SK-N-SH treated with all-trans-retinoic acid at 6 μM for 48 hours (cell line): ENCODE measurements at regions not wholly inside any gene's neighbourhood (a gene's known extent, or its start where the extent isn't known, plus 50 kb on each side); places are given as distances from the start of the nearest gene placed in this dataset.

Experiments
- ATAC-seq: fragments of 200-7000 bp; cut with Tn5 transposase; 3 replicates; pipeline ENCODE4 v1.9.1; 2020; ENCODE audit warnings: mild to moderate bottlenecking, moderate library complexity
- ARNTL ChIP-seq: fragments of 450-650 bp; formaldehyde crosslinking; IDR thresholded peaks from 2 replicates; pipeline ENCODE4 v1.5.0; 2020; ENCODE audit warnings: low read depth, mild to moderate bottlenecking, moderate library complexity, borderline replicate concordance
- BACH2 ChIP-seq: fragments of 250-450 bp; sonication (Bioruptor Pico); IDR thresholded peaks from 2 replicates; pipeline ENCODE4 v1.9.0; 2021; ENCODE audit warnings: mild to moderate bottlenecking, borderline replicate concordance
- CSDC2 ChIP-seq: fragments of 250-450 bp; sonication (Bioruptor Pico); IDR thresholded peaks from 2 replicates; pipeline ENCODE4 v1.5.0; 2020; ENCODE audit warnings: mild to moderate bottlenecking, moderate library complexity
- ESRRG ChIP-seq: fragments of 250-450 bp; sonication (Bioruptor Pico); IDR thresholded peaks from 2 replicates; pipeline ENCODE4 v1.6.1; 2021; ENCODE audit warnings: mild to moderate bottlenecking
- GLIS3 ChIP-seq: fragments of 250-450 bp; sonication (Bioruptor Pico); IDR thresholded peaks from 2 replicates; pipeline ENCODE4 v1.5.0; 2020; ENCODE audit warnings: mild to moderate bottlenecking, moderate library complexity
- ISL1 ChIP-seq: fragments of 250-450 bp; sonication (Bioruptor Pico); IDR thresholded peaks from 2 replicates; pipeline ENCODE4 v2.1.2; 2022; ENCODE audit warnings: mild to moderate bottlenecking, moderate library complexity
- OSR1 ChIP-seq: fragments of 250-450 bp; sonication (Bioruptor Pico); IDR thresholded peaks from 2 replicates; pipeline ENCODE4 v1.8.0; 2022; ENCODE audit warnings: moderate library complexity, mild to moderate bottlenecking, inconsistent platforms
- POU6F1 ChIP-seq: fragments of 250-450 bp; sonication (Bioruptor Pico); IDR thresholded peaks from 2 replicates; pipeline ENCODE4 v1.8.0; 2021; ENCODE audit warnings: low read depth, mild to moderate bottlenecking, moderate library complexity, borderline replicate concordance
- RARB ChIP-seq: fragments of 250-450 bp; sonication (Bioruptor Pico); IDR thresholded peaks from 2 replicates; pipeline ENCODE4 v1.8.0; 2021; ENCODE audit warnings: mild to moderate bottlenecking, moderate library complexity
- SNAI2 ChIP-seq: fragments of 250-450 bp; sonication (Bioruptor Pico); IDR thresholded peaks from 2 replicates; pipeline ENCODE4 v1.5.0; 2020; ENCODE audit warnings: mild to moderate bottlenecking, moderate library complexity
- TCF4 ChIP-seq: fragments of 250-450 bp; sonication (Bioruptor Pico); IDR thresholded peaks from 2 replicates; pipeline ENCODE4 v1.8.0; 2021; ENCODE audit warnings: mild to moderate bottlenecking, moderate library complexity, borderline replicate concordance
- TOX ChIP-seq: fragments of 250-450 bp; sonication (Bioruptor Pico); IDR thresholded peaks from 2 replicates; pipeline ENCODE4 v1.8.0; 2021; ENCODE audit warnings: mild to moderate bottlenecking, moderate library complexity, borderline replicate concordance
- ZFP3 ChIP-seq: fragments of 250-450 bp; sonication (Bioruptor Pico); IDR thresholded peaks from 2 replicates; pipeline ENCODE4 v1.5.0; 2020; ENCODE audit warnings: mild to moderate bottlenecking, moderate library complexity
- ZFP30 ChIP-seq: fragments of 450-650 bp; formaldehyde crosslinking; IDR thresholded peaks from 2 replicates; pipeline ENCODE4 v1.5.0; 2022; ENCODE audit warnings: mild to moderate bottlenecking, moderate library complexity
- ZNF565 ChIP-seq: fragments of 450-650 bp; formaldehyde crosslinking; conservative IDR thresholded peaks from 2 replicates; pipeline ENCODE4 v1.5.0; 2020; ENCODE audit warnings: low read depth, mild to moderate bottlenecking, moderate library complexity
- ZNF70 ChIP-seq: fragments of 450-650 bp; formaldehyde crosslinking; IDR thresholded peaks from 2 replicates; pipeline ENCODE4 v1.5.0; 2020; ENCODE audit warnings: mild to moderate bottlenecking, moderate library complexity
- ZNF8 ChIP-seq: fragments of 450-650 bp; formaldehyde crosslinking; IDR thresholded peaks from 2 replicates; pipeline ENCODE4 v1.5.0; 2020; ENCODE audit warnings: mild to moderate bottlenecking, moderate library complexity
- TF ChIP-seq, protein P1 (sequence below): fragments of 250-450 bp; sonication (Bioruptor Pico); IDR thresholded peaks from 2 replicates; pipeline ENCODE4 v1.5.1; 2020; ENCODE audit warnings: low read depth, mild to moderate bottlenecking, moderate library complexity
- TF ChIP-seq, protein P2 (sequence below): fragments of 250-450 bp; sonication (Bioruptor Pico); IDR thresholded peaks from 2 replicates; pipeline ENCODE4 v1.8.0; 2020; ENCODE audit warnings: mild to moderate bottlenecking, moderate library complexity, borderline replicate concordance
- TF ChIP-seq, protein P3 (sequence below): fragments of 250-450 bp; sonication (Bioruptor Pico); IDR thresholded peaks from 2 replicates; pipeline ENCODE4 v1.5.0; 2020; ENCODE audit warnings: mild to moderate bottlenecking, moderate library complexity
- TF ChIP-seq, protein P4 (sequence below): fragments of 250-450 bp; sonication (Bioruptor Pico); IDR thresholded peaks from 2 replicates; pipeline ENCODE4 v1.5.1; 2021; ENCODE audit warnings: mild to moderate bottlenecking, moderate library complexity

GRCh38 chr21:25387665-25388064, 219.6 kb downstream of the MRPL39 start:
- ATAC-seq: no peak
- TF ChIP-seq, protein P1, sequence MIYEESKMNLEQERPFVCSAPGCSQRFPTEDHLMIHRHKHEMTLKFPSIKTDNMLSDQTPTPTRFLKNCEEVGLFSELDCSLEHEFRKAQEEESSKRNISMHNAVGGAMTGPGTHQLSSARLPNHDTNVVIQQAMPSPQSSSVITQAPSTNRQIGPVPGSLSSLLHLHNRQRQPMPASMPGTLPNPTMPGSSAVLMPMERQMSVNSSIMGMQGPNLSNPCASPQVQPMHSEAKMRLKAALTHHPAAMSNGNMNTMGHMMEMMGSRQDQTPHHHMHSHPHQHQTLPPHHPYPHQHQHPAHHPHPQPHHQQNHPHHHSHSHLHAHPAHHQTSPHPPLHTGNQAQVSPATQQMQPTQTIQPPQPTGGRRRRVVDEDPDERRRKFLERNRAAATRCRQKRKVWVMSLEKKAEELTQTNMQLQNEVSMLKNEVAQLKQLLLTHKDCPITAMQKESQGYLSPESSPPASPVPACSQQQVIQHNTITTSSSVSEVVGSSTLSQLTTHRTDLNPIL (CRISPR knock-in tag): no peak
- no peak for TF ChIP-seq TOX (CRISPR knock-in tag)
- TF ChIP-seq TCF4: no peak
- TF ChIP-seq GLIS3 (CRISPR knock-in tag): no peak
- TF ChIP-seq, all 23 proteins: peak for 0

DNA sequence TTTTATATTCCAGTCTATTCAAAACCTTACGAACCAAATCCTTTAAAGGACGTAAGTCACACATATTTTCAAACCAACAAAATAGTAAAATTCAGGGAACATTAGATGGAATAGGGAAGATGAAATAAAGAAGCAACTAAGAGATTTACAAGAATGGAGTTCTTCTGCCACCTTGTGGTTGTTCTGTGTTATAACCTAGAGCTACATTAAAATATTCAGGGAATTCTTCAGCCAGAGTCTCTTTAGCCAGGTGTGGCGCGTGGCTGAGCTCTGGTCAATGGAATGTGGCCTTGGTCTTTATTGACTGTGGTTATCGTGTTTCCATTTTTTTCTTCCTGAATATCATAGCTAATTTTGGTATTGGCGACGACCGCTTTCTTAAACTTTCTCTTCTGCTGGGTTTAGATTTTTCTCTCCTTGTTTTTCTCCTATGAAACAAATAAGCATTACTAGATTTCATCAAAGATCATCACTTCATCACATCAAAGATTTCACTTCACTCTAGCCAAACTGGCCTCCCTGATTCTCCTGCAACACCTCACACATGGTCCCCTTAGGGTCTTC, 221.3 kb downstream of the MRPL39 start:
- ATAC-seq: peak; percentile 91
- TF ChIP-seq, protein P2, sequence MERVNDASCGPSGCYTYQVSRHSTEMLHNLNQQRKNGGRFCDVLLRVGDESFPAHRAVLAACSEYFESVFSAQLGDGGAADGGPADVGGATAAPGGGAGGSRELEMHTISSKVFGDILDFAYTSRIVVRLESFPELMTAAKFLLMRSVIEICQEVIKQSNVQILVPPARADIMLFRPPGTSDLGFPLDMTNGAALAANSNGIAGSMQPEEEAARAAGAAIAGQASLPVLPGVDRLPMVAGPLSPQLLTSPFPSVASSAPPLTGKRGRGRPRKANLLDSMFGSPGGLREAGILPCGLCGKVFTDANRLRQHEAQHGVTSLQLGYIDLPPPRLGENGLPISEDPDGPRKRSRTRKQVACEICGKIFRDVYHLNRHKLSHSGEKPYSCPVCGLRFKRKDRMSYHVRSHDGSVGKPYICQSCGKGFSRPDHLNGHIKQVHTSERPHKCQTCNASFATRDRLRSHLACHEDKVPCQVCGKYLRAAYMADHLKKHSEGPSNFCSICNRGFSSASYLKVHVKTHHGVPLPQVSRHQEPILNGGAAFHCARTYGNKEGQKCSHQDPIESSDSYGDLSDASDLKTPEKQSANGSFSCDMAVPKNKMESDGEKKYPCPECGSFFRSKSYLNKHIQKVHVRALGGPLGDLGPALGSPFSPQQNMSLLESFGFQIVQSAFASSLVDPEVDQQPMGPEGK (CRISPR knock-in tag): no peak
- TF ChIP-seq, protein P3, sequence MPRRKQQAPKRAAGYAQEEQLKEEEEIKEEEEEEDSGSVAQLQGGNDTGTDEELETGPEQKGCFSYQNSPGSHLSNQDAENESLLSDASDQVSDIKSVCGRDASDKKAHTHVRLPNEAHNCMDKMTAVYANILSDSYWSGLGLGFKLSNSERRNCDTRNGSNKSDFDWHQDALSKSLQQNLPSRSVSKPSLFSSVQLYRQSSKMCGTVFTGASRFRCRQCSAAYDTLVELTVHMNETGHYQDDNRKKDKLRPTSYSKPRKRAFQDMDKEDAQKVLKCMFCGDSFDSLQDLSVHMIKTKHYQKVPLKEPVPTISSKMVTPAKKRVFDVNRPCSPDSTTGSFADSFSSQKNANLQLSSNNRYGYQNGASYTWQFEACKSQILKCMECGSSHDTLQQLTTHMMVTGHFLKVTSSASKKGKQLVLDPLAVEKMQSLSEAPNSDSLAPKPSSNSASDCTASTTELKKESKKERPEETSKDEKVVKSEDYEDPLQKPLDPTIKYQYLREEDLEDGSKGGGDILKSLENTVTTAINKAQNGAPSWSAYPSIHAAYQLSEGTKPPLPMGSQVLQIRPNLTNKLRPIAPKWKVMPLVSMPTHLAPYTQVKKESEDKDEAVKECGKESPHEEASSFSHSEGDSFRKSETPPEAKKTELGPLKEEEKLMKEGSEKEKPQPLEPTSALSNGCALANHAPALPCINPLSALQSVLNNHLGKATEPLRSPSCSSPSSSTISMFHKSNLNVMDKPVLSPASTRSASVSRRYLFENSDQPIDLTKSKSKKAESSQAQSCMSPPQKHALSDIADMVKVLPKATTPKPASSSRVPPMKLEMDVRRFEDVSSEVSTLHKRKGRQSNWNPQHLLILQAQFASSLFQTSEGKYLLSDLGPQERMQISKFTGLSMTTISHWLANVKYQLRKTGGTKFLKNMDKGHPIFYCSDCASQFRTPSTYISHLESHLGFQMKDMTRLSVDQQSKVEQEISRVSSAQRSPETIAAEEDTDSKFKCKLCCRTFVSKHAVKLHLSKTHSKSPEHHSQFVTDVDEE (CRISPR knock-in tag): no peak
- no peak for TF ChIP-seq TCF4
- TF ChIP-seq ESRRG (CRISPR knock-in tag): no peak
- TF ChIP-seq ZFP3 (CRISPR knock-in tag): no peak
- TF ChIP-seq, protein P1 (CRISPR knock-in tag): no peak
- TF ChIP-seq TOX (CRISPR knock-in tag): no peak
- no peak for TF ChIP-seq ZNF565 (CRISPR knock-in tag)
- TF ChIP-seq SNAI2 (CRISPR knock-in tag): no peak
- TF ChIP-seq ZNF70: no peak

DNA sequence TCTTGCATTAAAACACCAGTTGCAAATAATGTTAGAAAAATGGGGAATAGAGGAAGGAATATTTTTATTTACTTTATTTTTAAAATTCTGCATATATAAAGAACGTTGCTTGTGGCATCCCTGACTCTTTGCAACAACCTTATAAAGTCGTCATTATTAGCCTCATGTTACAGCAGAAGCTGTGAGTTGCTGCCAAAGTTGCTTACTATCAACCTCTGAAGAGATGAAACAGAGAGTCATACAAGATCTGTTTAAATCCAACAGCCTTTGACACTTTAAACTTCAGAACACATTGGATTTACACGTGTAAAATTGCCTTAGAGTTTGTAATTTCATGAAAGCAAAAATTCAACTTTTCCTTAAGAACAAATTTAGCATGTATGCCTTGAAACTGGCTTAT, 221.9 kb downstream of the MRPL39 start:
- ATAC-seq: peak; percentile 53
- no peak for TF ChIP-seq CSDC2 (CRISPR knock-in tag)
- no peak for TF ChIP-seq ESRRG (CRISPR knock-in tag)
- TF ChIP-seq RARB (CRISPR knock-in tag): no peak
- TF ChIP-seq ZNF565 (CRISPR knock-in tag): no peak
- TF ChIP-seq POU6F1 (CRISPR knock-in tag): no peak
- TF ChIP-seq ZFP30 (CRISPR knock-in tag): no peak
- TF ChIP-seq OSR1: no peak
- no peak for TF ChIP-seq TCF4
- TF ChIP-seq, protein P3 (CRISPR knock-in tag): no peak
- TF ChIP-seq ZFP3 (CRISPR knock-in tag): no peak
- TF ChIP-seq BACH2 (CRISPR knock-in tag): no peak
- no peak for TF ChIP-seq ISL1 (CRISPR knock-in tag)
- TF ChIP-seq, protein P4, sequence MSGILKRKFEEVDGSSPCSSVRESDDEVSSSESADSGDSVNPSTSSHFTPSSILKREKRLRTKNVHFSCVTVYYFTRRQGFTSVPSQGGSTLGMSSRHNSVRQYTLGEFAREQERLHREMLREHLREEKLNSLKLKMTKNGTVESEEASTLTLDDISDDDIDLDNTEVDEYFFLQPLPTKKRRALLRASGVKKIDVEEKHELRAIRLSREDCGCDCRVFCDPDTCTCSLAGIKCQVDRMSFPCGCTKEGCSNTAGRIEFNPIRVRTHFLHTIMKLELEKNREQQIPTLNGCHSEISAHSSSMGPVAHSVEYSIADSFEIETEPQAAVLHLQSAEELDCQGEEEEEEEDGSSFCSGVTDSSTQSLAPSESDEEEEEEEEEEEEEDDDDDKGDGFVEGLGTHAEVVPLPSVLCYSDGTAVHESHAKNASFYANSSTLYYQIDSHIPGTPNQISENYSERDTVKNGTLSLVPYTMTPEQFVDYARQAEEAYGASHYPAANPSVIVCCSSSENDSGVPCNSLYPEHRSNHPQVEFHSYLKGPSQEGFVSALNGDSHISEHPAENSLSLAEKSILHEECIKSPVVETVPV (CRISPR knock-in tag): no peak
- TF ChIP-seq ZNF8 (CRISPR knock-in tag): no peak
- TF ChIP-seq ARNTL: no peak
- TF ChIP-seq, protein P1 (CRISPR knock-in tag): no peak
